ENCODE measurements at regions not wholly inside any gene's neighbourhood (a gene's known extent, or its start where the extent isn't known, plus 50 kb on each side); places are given as distances from the start of the nearest gene placed in this dataset.

GRCh38 chr11:119481667-119482400 is 58.9 kb upstream of the THY1 start:
- in situ Hi-C loops (cut with MboI; ENCODE audit: low pct_unique_long_range_greater_than_20kb, low sequenced_read_pairs): loop anchor here (25.0 kb wide), 1 partner anchor 630 kb away; no protein-coding TSS in a partner anchor
- DNase-seq: no peak

- in situ Hi-C loops (cut with MboI; ENCODE audit: low pct_unique_long_range_greater_than_20kb, low sequenced_read_pairs): loop anchor here (25.0 kb wide), 1 partner anchor 631 kb away; no protein-coding TSS in a partner anchor
- DNase-seq: peak; percentile 75
Observed at GRCh38 chr11:119481021-119481666, 58.2 kb upstream of the THY1 start.

DNA sequence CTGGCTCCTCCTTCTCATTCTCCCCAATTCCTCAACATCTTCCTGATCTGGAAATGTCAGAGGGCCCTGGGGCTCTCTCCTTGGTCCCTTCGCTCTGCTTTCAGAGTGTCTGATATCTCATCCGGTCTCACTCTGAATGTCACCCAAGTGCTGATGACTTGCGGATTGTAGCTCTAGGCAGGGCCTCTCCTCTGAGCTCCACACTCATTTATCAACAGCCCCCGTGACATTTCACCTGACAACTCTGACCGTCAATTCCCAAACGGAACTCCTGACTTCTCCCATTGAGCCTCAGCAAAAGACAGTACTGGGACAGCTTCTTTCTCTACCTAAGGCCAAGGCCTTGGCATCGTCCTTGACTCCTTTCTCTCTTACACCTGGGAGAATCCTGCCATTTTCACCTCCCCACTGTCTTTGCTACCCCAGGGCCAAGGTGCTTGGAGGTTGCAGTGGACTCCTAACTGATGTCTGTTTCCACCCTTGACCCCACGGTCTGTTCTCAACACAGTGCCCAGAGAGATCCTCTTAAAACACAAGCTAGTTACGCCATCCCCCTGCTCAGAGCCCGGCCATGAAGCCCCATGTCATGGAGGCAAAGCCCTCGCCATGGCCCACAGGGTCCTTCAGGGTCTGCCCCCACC is 57.5 kb upstream of the THY1 start:
- in situ Hi-C loops (cut with MboI; ENCODE audit: low pct_unique_long_range_greater_than_20kb, low sequenced_read_pairs): loop anchor here (25.0 kb wide), 1 partner anchor 632 kb away; no protein-coding TSS in a partner anchor
- no peak for DNase-seq

DNA sequence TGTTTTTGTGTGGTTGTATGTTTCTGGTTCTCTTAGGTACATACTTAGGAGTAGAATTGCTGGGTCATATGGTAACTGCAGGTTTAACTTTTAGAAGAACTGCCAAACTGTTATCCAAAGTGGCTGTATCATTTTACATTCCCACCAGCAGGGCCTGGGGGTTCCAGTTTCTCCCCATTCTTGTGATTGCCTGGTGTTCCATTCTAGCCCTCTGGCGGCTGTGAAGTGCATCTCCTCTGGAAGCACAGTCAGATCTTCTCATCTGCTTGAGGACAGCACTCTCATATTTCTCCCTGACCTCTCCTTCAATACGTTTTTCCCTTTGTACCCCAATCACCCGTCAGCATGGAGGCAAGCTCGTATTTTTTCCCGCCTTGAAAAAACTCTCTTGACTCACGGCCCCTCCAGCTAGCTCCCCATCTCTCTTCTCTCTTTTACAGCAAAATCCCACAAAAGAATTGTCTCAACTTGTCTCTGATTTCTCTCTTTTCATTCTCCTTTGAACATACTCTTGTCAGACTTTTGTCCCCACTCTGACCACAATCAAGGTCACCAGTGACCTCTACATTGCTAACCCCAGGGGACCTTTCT is 56.8 kb upstream of the THY1 start:
- DNase-seq: no peak
- in situ Hi-C loops (cut with MboI; ENCODE audit: low pct_unique_long_range_greater_than_20kb, low sequenced_read_pairs): loop anchor here (10.0 to 25.0 kb wide), 2 partner anchors 125 to 633 kb away; no protein-coding TSS in a partner anchor

DNA sequence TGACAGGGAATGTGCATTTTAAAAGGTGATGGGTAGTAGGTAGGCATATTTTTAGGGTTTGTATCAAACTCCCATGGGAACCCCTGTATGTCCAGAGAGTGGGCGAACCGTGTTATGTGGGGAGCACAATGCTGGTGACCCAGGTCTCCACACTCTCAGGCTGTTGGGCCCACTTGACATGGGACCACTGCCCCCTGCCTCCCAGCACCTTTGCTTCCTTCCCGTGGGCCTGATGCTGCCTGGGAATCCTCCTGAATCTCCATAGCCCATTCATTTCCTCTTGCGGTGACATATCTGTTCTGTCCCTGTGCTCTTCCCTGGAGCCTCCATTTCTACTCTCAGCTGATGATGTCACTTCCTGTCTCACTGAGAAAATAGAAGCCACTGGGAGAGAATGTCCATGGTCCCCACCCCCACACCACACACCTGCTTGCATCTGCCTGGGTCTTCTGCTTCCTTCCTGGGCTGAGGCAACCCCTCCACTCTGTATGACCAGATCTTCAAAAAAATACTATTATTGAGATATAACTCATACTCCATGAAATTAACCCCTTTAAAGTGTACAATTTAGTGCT is 55.8 kb upstream of the THY1 start:
- no peak for DNase-seq
- in situ Hi-C loops (cut with MboI; ENCODE audit: low pct_unique_long_range_greater_than_20kb, low sequenced_read_pairs): loop anchor here (10.0 to 25.0 kb wide), 2 partner anchors 124 to 634 kb away; no protein-coding TSS in a partner anchor

- in situ Hi-C loops (cut with MboI; ENCODE audit: low pct_unique_long_range_greater_than_20kb, low sequenced_read_pairs): loop anchor here (10.0 to 25.0 kb wide), 2 partner anchors 122 to 636 kb away; no protein-coding TSS in a partner anchor
- DNase-seq: no peak
Observed at GRCh38 chr11:119476666-119477331, 53.8 kb upstream of the THY1 start.

DNA sequence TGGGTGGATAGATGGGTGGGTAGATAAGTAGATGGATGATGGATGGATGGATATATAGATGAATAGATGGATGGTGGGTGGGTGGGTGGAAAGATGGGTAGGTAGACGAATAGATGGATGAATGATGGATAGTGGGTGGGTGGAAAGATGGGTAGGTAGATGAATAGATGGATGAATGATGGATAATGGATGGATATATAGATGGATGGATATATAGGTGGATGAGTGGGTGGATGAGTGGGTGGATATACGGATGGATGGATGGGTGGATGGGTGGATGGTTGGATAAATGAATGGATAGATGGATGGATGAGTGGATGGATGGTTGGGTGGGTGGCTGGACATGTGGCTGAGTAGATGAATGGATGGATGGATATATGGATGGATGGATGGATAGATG is 53.1 kb upstream of the THY1 start:
- DNase-seq: no peak
- in situ Hi-C loops (cut with MboI; ENCODE audit: low pct_unique_long_range_greater_than_20kb, low sequenced_read_pairs): loop anchor here (10.0 to 25.0 kb wide), 2 partner anchors 121 to 636 kb away; no protein-coding TSS in a partner anchor

- peak; percentile 74 for DNase-seq
- in situ Hi-C loops (cut with MboI; ENCODE audit: low pct_unique_long_range_greater_than_20kb, low sequenced_read_pairs): loop anchor here (10.0 to 25.0 kb wide), 2 partner anchors 120 to 637 kb away; no protein-coding TSS in a partner anchor
Observed at GRCh38 chr11:119474682-119475596, 52.0 kb upstream of the THY1 start.

DNA sequence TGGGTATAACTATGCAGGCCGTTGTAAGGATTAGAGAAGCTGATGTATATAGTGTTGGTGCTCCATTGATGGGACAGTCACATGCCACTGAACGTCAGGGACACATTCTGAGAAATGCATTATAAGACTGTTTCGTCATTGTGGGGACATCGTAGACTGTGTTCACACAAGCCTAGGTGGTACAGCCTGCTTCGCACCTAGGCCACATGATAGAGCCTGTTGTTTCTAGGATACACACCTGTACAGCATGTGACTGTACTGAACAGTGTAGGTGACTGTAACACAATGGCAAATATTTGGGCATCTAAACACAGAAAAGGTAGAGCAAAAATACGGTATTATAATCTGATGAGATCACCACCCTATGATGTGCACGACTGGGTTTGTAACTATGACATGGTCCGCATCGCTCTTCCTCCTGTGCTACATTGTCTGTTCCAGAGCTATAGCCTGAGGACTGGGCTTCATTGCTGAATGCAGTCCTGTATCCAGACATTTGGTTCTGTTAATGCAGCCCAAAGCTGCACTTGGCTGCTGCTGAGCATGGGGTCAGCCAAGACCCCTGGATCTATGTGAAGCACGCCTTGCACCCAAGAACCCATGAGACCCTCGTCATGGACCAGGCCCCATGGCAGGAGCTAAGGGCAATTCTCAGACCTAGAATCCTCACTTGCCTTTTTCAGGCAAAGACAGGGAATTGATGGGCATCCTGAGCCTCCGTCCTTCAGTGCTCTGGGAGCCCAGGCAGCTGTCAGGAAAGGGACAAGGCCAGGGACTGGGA is 51.1 kb upstream of the THY1 start:
- DNase-seq: no peak
- in situ Hi-C loops (cut with MboI; ENCODE audit: low pct_unique_long_range_greater_than_20kb, low sequenced_read_pairs): loop anchor here (10.0 kb wide), 1 partner anchor 119 kb away; no protein-coding TSS in a partner anchor

GRCh38 chr11:119473226-119473625 is 50.3 kb upstream of the THY1 start:
- in situ Hi-C loops (cut with MboI; ENCODE audit: low pct_unique_long_range_greater_than_20kb, low sequenced_read_pairs): loop anchor here (10.0 kb wide), 1 partner anchor 118 kb away; no protein-coding TSS in a partner anchor
- DNase-seq: no peak

DNA sequence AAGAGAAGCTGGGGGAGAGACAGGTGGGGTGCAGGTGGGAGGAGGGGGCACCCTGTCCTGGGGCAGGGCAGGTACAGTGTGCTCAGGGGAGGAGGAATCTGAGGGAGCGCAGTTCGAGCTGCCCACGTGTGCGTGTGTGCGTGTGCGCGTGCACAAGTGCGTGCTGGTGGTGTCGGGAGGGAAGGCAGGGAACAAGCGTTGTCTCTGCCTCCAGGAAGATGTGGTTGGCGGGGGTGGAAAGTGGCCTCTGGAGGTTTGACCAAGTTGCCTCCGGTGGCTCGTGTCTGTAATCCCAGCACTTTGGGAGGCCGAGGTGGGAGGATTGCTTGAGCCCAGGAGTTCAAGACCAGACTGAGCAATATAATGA is 49.9 kb upstream of the THY1 start:
- in situ Hi-C loops (cut with MboI; ENCODE audit: low pct_unique_long_range_greater_than_20kb, low sequenced_read_pairs): loop anchor here (10.0 kb wide), 1 partner anchor 118 kb away; no protein-coding TSS in a partner anchor
- peak; percentile 27 for DNase-seq
